Mesothelial cell of epicardium (in vitro differentiated cells): ENCODE measurements at regions not wholly inside any gene's neighbourhood (a gene's known extent, or its start where the extent isn't known, plus 50 kb on each side); places are given as distances from the start of the nearest gene placed in this dataset.
"Not testable (repeated sequence)": the region's sequence is repeated elsewhere in the genome, so short reads cannot be mapped to it uniquely, and the experiment has no call there.

Experiments
- DNase-seq, 2 experiments: peaks; one replicate each; pipeline ENCODE4 v3.0.0; 2021; ENCODE audit warnings: low spot score in 2 of 2; ENCODE audit not compliant: unreplicated experiment in 2 of 2
- H3K27ac Mint-ChIP-seq: 2 replicates; pipeline ENCODE4 v1.8.0; 2021; ENCODE audit warnings: mixed read lengths
- H3K27me3 Mint-ChIP-seq: 2 replicates; pipeline ENCODE4 v1.8.0; 2021; ENCODE audit warnings: low read depth, mixed read lengths
- H3K36me3 Mint-ChIP-seq: 2 replicates; pipeline ENCODE4 v1.8.0; 2021; ENCODE audit warnings: mixed read lengths
- H3K4me1 Mint-ChIP-seq: 2 replicates; pipeline ENCODE4 v1.8.0; 2021; ENCODE audit warnings: mixed read lengths
- H3K4me3 Mint-ChIP-seq: 2 replicates; pipeline ENCODE4 v1.8.0; 2021; ENCODE audit warnings: mild to moderate bottlenecking, moderate library complexity, mixed read lengths
- H3K9me3 Mint-ChIP-seq: 2 replicates; pipeline ENCODE4 v1.8.0; 2021; ENCODE audit warnings: mixed read lengths
- CTCF ChIP-seq: fragments of 200-600 bp; sonication (generic); IDR thresholded peaks from one replicate; pipeline ENCODE4 v1.5.0; 2021; ENCODE audit warnings: antibody characterized with exemption; ENCODE audit not compliant: unreplicated experiment

GRCh38 chr1:78333502-78333901, 157.3 kb upstream of the PTGFR start:
- DNase-seq = no peak
- Mint-ChIP-seq H3K27me3 (peaks cover 41% of the 10 kb centered on the region), H3K4me1 (no peaks in the 10 kb centered on the region), H3K4me3 (no peak overlapping the region), H3K27ac (no peak overlapping the region), H3K36me3 (no peaks in the 10 kb centered on the region), H3K9me3 (no peaks in the 10 kb centered on the region)
- TF ChIP-seq CTCF = peak; percentile 81

GRCh38 chr1:78334114-78334513, 156.7 kb upstream of the PTGFR start:
- TF ChIP-seq CTCF = no peak
- no peaks in the 10 kb centered on the region for H3K9me3 Mint-ChIP-seq
- H3K4me1 Mint-ChIP-seq = no peaks in the 10 kb centered on the region
- peaks cover 36% of the 10 kb centered on the region for H3K27me3 Mint-ChIP-seq
- no peaks in the 10 kb centered on the region for H3K36me3 Mint-ChIP-seq
- no peak overlapping the region for H3K27ac Mint-ChIP-seq
- no peak for DNase-seq
- H3K4me3 Mint-ChIP-seq = no peak overlapping the region

GRCh38 chr1:78334952-78335351, 155.8 kb upstream of the PTGFR start:
- DNase-seq = no peak
- H3K27me3 Mint-ChIP-seq = peaks cover 35% of the 10 kb centered on the region
- H3K4me3 Mint-ChIP-seq = no peak overlapping the region
- H3K9me3 Mint-ChIP-seq = no peaks in the 10 kb centered on the region
- TF ChIP-seq CTCF = no peak
- H3K36me3 Mint-ChIP-seq = no peaks in the 10 kb centered on the region
- no peak overlapping the region for H3K27ac Mint-ChIP-seq
- H3K4me1 Mint-ChIP-seq = no peaks in the 10 kb centered on the region

GRCh38 chr1:78336751-78337150, 154.0 kb upstream of the PTGFR start:
- not testable (repeated sequence) for H3K4me3 Mint-ChIP-seq, H3K9me3 Mint-ChIP-seq, H3K4me1 Mint-ChIP-seq, H3K27ac Mint-ChIP-seq, DNase-seq, H3K36me3 Mint-ChIP-seq
- H3K27me3 Mint-ChIP-seq = peaks cover 28% of the 10 kb centered on the region

GRCh38 chr1:78339490-78339889, 151.3 kb upstream of the PTGFR start:
- no peaks in the 10 kb centered on the region for H3K9me3 Mint-ChIP-seq

GRCh38 chr1:78340006-78340405, 150.8 kb upstream of the PTGFR start:
- H3K27me3 Mint-ChIP-seq = peaks cover 17% of the 10 kb centered on the region
- no peaks in the 10 kb centered on the region for H3K36me3 Mint-ChIP-seq
- no peaks in the 10 kb centered on the region for H3K4me1 Mint-ChIP-seq
- no peak for TF ChIP-seq CTCF
- H3K27ac Mint-ChIP-seq = no peak overlapping the region
- H3K4me3 Mint-ChIP-seq = no peak overlapping the region
- no peak for DNase-seq
- H3K9me3 Mint-ChIP-seq = no peaks in the 10 kb centered on the region

More at GRCh38 chr1:78339490-78339889, 151.3 kb upstream of the PTGFR start:
- H3K36me3 Mint-ChIP-seq = no peaks in the 10 kb centered on the region
- no peak overlapping the region for H3K4me3 Mint-ChIP-seq
- no peak overlapping the region for H3K27ac Mint-ChIP-seq
- H3K4me1 Mint-ChIP-seq = no peaks in the 10 kb centered on the region
- peaks cover 17% of the 10 kb centered on the region for H3K27me3 Mint-ChIP-seq
- DNase-seq = no peak
- TF ChIP-seq CTCF = no peak
